Stimulated activated naive CD4-positive, alpha-beta T cell (primary cell): ENCODE measurements at regions not wholly inside any gene's neighbourhood (a gene's known extent, or its start where the extent isn't known, plus 50 kb on each side); places are given as distances from the start of the nearest gene placed in this dataset.
"Not testable (repeated sequence)": the region's sequence is repeated elsewhere in the genome, so short reads cannot be mapped to it uniquely, and the experiment has no call there.

Source experiments
- DNase-seq, 6 experiments: peaks; one replicate each; lab custom pipeline; 2025; lab: John Stamatoyannopoulos, UW

DNA sequence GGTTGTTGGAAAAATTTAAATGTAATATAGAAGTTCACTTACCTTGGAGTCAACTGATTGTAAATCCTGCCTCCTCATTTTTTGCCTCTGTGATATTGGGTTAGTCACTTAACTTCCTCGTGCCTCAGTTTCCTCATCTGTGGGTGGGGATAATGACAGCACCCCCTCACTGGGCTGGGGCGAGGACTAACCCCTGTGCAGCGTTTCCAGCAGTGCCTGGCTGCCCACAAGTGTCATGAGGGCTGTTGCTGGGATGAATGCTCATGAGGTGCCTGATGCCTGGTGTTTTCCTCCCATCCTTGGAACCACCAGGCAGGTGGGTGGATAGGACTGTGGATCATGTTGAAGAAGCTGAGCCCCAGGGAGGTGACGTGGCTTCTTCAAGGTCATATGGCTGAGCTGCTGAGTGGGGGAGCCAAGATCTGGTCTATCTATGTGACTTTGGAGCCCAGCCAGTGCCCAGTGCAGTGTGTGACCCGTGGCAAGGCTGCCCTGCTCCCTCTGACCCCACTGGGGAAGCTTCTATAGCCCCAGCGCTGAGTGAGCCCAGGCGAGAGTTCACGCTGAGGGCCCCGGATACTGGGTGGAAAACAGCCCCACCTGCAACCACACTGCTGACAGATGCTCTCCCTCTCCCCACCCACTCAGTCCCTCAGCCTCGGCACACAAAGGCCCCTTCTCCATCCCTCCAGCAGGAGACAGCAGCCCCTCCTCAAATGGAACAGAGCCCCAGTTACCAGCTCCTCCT is 446.0 kb downstream of the PTPRU start:
- DNase-seq: no peak

DNA sequence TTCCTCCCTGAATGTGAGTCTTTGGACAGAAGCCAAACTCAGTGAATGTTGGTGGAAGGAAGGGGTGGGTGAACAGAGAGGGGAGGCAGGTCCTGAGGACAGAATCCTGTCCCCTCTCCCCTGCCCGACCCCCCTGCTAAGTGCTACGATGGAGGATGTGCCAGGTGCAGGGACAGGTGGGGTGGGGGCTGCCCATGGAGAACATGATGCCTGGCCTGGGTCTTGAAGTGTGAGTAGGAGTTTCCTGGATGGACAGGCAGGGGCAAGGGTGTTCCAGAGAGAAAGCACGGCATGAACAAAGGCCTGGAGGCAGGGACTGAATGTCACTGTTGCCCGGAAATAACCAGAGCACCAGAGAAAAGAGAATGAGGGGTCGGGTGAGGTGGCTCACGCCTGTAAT is 445.1 kb downstream of the PTPRU start:
- not testable (repeated sequence) for DNase-seq

DNA sequence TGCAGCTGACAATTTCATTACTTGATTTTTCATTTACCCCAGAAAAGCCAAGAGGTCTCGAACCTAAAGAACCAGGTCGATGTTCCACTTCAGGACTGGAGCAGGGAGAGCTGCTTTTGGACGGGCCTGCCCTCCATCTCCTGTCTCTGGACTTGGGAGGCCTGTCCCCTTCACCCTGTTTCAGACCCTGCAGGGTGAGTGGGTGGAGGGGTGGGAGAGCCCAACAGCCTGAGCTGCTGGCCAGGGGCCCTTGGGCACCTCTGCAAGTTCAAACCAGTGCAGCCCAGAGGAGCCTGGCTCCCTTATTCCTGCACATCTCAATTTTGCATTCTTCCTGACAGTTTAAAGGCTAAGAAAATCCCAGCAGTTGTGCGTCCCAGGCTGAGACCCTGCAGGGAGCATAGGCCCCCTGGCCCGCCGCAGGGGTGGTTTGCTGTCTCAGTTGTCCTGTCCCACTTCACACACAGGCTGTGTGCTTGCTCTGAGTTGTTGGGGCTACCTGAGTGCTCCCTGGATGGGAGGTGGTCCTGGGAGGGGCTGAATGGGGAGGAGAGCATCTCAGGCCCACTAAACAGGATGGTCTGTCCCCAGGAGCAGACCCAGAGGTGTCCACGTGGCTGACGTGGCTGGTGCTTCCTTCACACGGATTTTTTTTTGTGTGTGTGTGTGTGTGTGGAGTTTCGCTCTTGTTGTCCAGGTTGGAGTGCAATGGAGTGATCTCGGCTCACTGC is 443.7 kb downstream of the PTPRU start:
- DNase-seq: no peak

DNA sequence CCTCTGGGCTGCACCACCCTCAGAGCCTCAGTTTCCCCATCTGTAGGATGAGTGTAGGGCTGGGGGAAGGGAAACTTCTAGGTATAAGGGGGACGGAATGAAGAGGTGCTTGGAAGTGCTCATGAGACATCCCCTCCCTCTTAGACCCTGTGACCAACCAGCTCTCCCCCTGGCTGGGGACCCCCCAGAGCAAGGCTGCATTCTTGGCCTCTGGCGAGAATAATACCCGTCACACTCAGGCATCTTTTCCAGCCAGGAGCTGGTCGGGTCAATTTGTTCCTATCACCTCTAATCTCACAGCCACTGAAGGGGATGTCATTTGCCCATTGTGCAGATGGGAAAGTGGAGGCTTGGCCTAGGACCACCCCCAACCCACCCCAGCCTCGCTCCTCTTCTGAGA is 443.0 kb downstream of the PTPRU start:
- no peak for DNase-seq

DNA sequence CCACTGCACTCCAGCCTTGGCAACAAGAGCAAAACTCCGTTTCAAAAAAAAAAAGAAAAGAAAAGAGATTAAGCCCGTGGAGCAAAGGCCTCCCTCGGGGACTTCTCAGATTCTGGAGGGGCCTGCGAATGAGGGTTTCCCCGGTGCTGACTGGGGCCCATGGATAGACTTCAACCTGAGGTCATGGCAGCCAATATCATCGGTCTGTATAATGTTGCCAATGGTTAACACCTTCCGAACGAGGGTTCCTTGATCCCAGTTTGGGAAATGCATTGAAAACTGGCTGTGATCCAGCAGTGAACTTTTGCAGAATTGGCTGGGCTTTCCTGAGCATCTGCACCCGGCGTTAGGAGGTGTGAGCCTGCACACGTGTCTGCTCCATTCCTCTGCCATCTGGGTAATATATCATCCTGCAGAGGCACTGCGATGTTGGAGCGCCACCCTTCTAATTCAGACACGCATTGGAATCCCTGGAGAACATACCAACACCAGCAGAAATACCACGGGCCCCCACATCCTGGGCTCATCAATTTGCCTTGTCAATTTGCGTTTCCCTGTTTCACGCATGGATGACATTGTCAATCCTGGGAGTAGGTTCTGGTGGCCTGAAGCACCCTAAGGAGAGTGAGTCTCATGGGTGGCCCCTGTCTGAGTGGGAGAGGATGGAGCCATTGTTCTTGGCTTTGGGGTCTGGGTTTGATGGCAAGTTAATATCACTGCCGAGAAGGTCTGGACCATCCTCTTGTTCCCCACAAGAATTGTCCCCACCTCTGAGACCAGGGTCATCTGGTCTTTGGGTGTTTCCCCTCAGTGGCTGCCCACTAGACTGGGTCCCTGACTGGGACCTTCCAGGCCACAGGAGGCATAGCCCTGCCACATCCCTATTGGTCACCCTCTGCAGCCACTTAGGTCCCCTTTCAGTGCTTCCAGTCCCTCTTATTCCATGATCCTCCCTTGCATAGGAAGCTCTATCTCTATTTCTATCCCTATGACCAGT is 441.0 kb downstream of the PTPRU start:
- no peak for DNase-seq

DNA sequence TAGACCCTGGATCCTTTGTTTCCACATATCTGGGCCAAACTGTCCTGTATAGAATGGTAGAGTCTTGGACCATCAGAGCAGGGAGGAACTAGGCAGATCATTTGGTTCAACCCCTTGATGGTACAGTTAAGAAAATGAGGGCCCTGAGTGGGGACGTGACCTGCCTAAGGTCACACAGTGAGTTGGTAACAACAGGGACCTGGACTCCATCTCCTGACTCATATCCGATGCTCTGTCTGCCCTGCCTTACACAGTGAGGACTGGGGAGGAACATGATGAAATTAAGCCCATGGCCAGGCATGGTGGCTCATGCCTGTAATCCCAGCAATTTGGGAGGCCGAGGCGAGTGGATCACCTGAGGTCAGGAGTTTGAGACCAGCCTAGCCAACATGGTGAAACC is 440.2 kb downstream of the PTPRU start:
- DNase-seq: no peak

DNA sequence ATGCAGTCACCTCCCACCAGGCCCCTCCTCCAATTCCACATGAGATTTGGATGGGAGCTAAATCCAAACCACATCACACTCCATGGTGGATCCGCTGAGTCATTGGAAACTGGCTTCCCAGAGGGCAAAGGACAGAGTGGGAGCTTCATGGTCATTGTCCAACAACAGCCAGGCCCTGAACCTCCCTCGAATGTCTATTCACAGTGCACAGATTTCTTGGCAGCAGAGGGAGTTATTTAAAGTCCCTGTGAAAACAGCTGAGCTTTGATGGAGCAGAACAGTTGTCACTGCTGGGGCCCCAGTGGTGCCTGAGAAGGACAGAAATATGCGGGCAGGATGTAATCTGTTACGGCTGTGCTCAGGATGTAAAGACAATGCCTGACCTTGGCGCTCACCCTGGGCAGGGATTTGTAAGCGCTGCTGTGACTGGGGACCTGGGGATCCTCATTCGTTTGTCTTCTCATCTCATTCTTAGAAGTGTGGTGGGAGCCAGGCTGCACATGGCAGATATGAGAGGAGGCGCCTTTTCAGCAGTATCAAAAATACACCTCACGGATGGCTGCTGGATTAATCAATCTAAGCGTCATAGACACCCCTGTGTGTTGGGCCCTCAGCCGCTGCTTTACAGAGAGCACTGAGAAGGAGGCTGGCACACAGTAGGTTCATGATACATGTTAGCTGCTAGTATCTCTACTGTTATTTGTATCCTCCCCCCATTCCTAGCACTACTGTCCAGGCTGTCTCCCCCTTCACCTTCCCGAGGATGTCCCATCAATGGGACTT is 439.4 kb downstream of the PTPRU start:
- DNase-seq: no peak

DNA sequence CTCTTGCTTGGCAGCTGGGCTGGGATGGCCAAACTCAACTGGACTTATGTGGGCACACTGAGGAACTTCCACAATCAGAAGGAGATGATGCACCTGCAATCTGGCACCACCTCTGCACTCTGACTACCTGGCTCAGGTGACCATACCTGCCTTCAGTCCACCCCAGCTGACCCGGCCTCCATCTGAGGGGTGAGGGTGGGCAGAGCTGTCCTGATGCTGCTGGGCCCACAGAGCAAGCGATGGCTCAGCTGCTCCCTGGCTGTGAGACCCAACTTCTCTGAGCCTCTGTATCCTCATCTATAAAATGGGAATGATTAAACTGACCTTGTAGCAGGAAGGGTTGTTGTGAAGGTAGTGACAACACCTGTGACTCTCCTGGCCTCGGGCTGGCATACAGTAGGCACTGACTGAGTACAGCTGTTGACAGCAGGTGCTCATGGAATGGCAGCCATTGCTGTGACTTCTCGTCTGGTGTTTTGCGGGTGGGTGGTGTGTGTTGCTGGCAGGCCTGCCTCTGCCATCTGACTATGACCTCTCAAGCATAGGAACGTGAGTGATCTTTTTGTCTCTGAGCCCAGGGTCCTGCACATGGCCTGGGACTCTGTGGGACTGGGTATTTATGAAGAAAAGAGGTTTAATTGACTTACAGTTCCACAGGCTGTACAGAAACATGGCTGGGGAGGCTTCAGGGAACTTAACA is 438.5 kb downstream of the PTPRU start:
- DNase-seq: no peak

DNA sequence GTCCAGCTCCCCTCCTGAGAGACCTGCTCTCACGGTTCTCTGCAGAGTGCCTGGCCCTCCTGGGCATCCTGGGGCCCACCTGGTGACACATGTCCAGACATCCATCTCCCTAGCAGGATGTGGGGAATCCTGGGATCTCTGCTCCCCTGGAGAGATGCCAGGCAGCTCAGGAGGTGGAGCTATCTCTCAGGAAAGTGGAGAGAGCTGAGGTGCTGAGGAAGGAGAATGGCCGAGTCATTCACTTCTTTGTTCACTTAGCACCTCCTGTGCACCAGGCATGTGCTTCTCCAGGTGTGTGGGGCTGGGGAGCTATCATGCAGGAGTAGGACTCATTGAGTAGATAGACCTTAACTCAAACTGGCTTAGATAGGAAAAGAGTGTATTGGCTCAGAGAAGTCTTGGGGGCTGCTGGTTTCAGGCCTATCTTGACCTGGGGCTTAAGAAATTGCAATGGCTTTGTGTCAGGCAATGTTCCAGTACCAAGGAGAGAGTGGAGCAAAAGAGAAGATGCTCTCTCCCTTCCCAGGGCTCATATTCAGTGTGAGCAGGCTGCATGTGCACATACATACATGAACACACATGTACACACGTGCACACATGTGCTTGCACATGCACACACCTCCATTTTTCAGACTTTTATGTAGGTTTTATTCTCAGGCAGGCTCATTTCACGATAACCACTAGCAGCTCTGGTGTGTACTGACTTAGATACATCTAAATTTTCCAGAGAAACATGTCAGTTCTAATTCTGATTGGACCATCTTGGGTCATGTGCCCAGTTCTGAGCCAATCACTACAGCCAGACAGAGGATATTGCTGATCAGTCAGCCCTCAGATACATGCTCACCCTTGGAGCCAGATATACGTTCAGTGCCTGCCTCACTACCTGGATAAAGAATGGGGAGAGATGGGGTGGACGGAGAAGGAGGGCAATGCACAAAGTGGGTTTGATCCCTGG is 437.6 kb downstream of the PTPRU start:
- no peak for DNase-seq

DNA sequence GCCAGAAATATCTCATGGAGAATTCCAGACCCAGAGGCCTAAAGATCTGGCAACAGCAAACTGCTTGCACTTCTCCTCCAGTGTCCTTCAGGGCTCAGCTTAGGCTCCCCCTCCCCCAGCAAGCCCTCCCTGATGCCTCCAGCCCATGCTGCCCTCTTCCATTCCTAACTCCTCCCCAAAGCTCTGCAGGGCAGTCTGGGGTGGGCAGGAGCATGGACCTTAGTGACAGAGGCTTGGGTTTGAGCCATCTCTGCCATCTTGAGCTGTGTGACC is 436.8 kb downstream of the PTPRU start:
- DNase-seq: no peak

DNA sequence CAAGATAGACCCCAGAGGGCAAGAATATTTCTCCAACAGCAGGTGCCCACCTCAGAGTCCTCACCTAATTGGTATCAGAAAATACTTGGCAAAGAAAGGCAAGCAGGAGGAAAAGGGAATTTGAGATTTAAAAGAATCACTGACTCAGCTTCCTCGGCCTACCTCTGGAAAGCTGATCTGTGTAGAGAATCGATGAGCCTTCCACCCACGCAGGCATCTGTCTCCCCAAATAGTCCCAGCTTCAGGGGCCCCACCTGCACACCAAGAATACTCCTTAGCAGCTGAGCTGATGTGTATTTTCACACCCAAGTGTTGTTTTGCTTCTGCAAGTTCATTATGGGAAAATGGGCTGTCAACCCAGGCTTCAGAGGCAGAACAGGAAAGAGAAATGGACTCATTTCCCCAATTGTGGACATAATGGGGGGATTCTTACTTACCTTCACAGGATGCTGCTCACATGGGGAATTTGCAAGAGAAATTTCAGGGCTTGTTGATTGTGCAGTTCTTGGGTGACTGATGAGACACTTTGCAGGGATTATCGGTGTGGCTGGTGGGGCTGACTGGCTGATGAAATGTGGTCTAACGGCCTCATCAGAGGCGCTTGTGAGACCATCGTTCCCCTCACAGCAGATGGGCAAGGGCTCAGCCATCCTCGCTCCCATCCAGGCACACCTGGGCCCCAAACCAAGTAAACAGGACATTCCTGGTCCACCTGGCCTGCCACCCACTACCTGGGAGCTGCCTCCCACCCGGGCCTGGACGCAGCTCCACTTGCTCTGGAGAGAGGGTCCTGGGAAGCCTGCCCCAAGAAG is 436.3 kb downstream of the PTPRU start:
- DNase-seq: no peak

DNA sequence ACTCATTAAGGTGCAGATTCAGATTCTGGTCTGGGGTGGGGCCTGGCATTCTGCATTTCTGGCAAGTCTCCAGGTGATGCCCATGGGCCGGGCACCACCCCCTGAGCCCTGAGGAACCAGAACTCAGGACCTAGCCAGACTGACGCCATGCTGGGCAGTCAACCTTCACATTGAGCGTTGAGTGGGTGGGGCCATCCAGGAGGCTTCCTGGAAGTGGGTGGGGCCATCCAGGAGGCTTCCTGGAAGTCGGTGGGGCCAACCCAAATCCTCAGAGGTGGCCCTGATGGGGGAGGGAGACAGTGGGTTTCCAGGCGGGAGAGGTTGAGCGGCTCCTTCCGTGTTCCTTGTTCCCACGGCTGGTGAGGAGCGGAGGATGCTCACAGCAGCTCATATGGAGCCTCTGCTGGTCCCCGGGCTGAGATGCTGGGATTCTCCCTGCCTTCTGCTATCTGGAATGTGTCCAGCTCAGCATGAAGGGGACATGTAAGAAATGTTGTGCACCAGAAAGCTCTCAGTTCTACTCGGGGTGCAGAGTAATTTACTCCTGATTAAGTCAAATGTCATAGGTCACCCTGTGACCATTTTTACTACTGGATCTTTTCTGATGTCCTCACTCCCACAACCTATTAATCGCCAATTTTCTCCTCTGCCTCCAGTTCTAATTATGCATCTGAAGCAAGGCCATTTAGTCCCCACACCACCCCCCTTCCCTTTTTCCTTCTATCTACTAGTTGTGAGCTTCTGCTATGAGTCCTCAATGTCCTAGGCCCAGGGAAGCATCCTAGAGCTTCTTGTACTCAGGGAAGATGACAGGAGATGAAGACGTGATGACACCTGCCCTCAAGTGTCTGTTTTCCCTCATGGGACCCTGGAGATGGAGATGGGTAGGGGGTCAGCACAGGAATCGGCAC is 435.4 kb downstream of the PTPRU start:
- DNase-seq: no peak

DNA sequence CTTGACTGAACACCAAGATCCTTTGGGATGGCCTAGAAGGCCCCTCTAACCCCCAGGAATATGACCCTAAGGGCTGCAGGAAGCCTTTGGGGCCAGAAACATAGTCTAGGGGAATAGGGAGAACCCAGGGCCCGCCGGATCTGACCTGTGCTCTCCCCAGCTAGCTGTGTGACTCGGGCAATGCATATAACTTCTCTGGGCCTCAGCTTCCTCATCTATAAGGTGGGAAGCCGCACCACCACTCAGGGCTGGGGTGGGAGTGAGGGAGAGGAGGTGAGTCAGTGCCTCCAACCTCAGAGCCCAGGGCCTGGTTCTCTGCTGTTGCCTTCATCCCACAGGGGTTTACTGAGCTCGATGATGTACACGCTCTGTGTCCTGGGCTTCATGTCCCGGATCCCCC is 434.4 kb downstream of the PTPRU start:
- DNase-seq: no peak

DNA sequence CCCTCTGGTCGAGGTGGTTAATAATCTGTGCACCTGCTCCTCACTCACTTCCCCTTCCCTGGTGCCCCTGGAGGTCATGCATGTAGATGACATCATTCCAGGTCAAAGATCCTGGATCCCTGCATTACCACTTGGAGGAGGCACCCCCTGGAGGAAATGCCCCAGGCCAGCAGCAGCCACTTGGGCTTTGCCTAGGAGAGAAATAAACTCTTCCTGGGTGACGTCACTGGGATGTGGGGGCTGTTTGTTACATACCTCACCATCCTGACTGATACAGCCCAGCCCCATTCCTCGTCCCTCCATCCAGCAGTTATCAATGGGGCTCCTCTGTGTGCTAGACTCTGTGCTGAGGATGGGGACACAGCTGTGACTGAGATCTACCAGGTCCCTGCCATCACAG is 433.6 kb downstream of the PTPRU start:
- DNase-seq: no peak

DNA sequence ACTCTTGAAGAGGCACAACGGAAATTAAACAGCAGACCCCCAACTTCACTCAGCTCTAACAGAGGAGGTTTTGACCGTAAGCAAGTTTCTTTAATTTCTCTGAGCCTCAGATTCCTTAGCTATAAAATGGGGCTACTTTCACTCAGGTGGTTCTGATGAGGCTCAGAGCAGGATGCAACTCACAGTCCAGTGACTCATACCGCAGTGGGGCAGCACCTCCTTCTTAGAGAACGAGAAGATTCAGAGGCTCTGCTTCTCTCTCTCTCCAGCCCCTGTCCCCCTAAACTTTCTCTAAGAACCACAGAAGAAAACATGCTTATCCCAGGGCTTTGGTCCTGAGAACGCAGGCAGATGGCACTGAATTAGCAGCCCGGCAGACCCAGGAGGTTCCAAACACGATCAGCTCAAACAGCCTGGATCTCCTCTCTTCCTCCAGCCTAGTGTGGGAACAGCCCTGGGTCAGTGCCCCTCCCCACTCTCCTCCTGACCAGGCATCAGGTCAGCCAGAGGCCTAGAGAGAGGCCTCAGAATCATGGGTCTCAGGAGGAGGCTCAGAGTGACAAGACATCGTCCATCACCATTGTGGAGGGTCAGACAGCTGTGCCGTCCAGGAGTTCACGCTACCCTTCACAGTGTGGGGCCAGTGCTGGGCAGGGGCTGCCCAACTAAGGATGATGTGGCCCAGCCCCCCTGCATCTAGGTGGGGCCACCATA is 433.0 kb downstream of the PTPRU start:
- no peak for DNase-seq

DNA sequence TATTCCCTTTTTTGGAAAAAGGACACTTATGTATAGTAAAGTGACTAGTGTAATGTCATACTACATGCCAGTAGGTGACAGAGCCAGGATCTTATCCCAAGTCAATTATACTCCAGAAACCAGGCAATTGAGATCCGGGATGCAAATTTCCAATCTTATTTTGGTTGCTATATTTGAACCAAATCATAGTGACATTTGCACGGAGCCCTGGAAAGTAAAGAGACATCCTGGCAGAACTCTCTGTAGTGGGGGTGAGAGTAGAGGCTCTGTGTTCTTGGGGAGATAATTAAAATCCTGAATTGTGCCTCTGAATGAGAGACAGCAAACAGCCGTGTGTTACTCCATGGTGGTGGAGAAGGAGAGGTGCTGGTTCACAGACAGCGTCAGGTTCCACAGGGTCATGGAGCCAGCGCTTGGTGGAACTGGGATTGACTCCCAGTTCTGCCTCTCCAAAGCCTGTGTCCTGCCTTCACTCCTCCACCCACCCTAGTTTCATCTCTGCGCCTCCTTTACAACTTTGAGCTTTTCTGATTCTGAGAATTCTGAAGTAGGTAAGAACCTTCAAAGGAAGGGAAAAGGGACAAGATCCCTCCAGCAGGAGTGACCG is 432.3 kb downstream of the PTPRU start:
- no peak for DNase-seq

DNA sequence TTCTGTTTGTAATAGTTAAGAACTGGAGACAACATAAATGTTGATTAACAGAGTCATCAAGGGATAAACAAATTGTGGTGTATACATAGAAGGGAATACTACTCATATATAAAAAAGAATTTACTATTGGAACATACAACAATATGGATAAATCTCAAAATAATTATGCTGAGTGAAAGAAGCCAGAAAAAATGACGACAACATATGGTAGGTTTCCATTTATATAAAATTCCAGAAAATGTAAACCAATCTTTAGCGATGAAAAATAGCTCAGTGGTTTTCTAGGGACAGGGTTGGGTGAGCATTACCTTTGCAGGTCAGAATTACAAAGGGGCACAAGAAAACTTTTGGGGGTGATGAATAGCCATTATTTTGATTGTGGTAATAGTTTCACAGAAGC is 431.6 kb downstream of the PTPRU start:
- DNase-seq: no peak
